OCI-LY7 (cell line): ENCODE measurements at regions not wholly inside any gene's neighbourhood (a gene's known extent, or its start where the extent isn't known, plus 50 kb on each side); places are given as distances from the start of the nearest gene placed in this dataset.
A peak's percentile ranks its signal among the peaks of the same experiment; 100 is the strongest.

Experiments
- BruUV-seq: library from RNA; stranded (reverse); fragments of 400-500 nt; replicated peaks from 2 replicates; lab custom pipeline; 2021; lab: Mats Ljungman, UMichigan
- CTCF ChIA-PET: fragments of 300-600 bp; sonication (Branson Sonifier 250); formaldehyde crosslinking; loops from one replicate; lab custom pipeline; 2022; ENCODE audit warnings: antibody characterized with exemption; ENCODE audit not compliant: unreplicated experiment; lab: Charles Lee
- POLR2A ChIA-PET: fragments of 300-600 bp; sonication (Branson Sonifier 250); formaldehyde crosslinking; loops from one replicate; lab custom pipeline; 2022; ENCODE audit warnings: antibody characterized with exemption; lab: Charles Lee
- DNase-seq: peaks from one replicate; pipeline ENCODE4 v3.0.0-alpha.2; 2015; ENCODE audit warnings: low spot score
- H2AFZ ChIP-seq: fragments of 200-600 bp; sonication (generic), shearing (Covaris generic); 2 replicates; pipeline ENCODE4 v1.6.1; 2014; ENCODE audit warnings: mild to moderate bottlenecking, antibody characterized with exemption, low read length, moderate library complexity
- H3K27ac ChIP-seq: fragments of 200-600 bp; sonication (generic); 2 replicates; pipeline ENCODE4 v1.5.1; 2014; ENCODE audit warnings: mixed run types, low read depth, mild to moderate bottlenecking, moderate library complexity, low read length, inconsistent platforms; ENCODE audit not compliant: poor library complexity, severe bottlenecking
- H3K36me3 ChIP-seq: fragments of 200-600 bp; sonication (generic); 2 replicates; pipeline ENCODE4 v1.6.1; 2014; ENCODE audit warnings: mild to moderate bottlenecking, antibody characterized with exemption, low read length, moderate library complexity, mixed read lengths; ENCODE audit not compliant: insufficient read depth
- H3K4me1 ChIP-seq: fragments of 200-600 bp; sonication (generic); 2 replicates; pipeline ENCODE4 v1.5.1; 2014; ENCODE audit warnings: mild to moderate bottlenecking, low read length; ENCODE audit not compliant: insufficient read depth, poor library complexity, severe bottlenecking
- H3K4me2 ChIP-seq: fragments of 200-600 bp; sonication (generic); 2 replicates; pipeline ENCODE4 v1.6.1; 2014; ENCODE audit warnings: mild to moderate bottlenecking, low read length
- H3K4me3 ChIP-seq: fragments of 200-600 bp; sonication (generic); 2 replicates; pipeline ENCODE4 v1.5.1; 2014; ENCODE audit warnings: mild to moderate bottlenecking, low read depth, low read length; ENCODE audit not compliant: poor library complexity, severe bottlenecking
- H3K79me2 ChIP-seq: fragments of 200-600 bp; sonication (generic); 2 replicates; pipeline ENCODE4 v1.6.1; 2016; ENCODE audit warnings: low read depth, mild to moderate bottlenecking, low read length, moderate library complexity, mixed read lengths; ENCODE audit not compliant: insufficient read depth
- H3K9me2 ChIP-seq: fragments of 200-600 bp; sonication (generic); 2 replicates; pipeline ENCODE4 v1.6.1; 2016; ENCODE audit warnings: mild to moderate bottlenecking, low read length, mixed read lengths; ENCODE audit not compliant: insufficient read depth
- H3K9me3 ChIP-seq: fragments of 200-600 bp; sonication (generic); 2 replicates; pipeline ENCODE4 v1.6.1; 2014; ENCODE audit warnings: mild to moderate bottlenecking, mixed run types, low read length, mixed read lengths
- H4K20me1 ChIP-seq: fragments of 200-600 bp; sonication (generic); 2 replicates; pipeline ENCODE4 v1.6.1; 2014; ENCODE audit warnings: mild to moderate bottlenecking, antibody characterized with exemption, low read length, moderate library complexity, mixed read lengths; ENCODE audit not compliant: insufficient read depth
- CTCF ChIP-seq: fragments of 200-600 bp; sonication (generic); conservative IDR thresholded peaks from 2 replicates; pipeline ENCODE4 v1.5.1; 2014; ENCODE audit warnings: mild to moderate bottlenecking, antibody characterized with exemption, low read length, moderate library complexity, mixed read lengths
- EZH2phosphoT487 ChIP-seq: fragments of 200-600 bp; sonication (generic); IDR thresholded peaks from 2 replicates; pipeline ENCODE4 v1.6.1; 2018; ENCODE audit warnings: low read depth, borderline replicate concordance, mild to moderate bottlenecking, mixed run types, antibody characterized with exemption, low read length, moderate library complexity, mixed read lengths
- intact Hi-C: fragments of 100-400 bp; cut with micrococcal nuclease; formaldehyde crosslinking; loops from one replicate; pipeline ENCODE4 v1.10.0; 2022; ENCODE audit not compliant: unreplicated experiment

DNA sequence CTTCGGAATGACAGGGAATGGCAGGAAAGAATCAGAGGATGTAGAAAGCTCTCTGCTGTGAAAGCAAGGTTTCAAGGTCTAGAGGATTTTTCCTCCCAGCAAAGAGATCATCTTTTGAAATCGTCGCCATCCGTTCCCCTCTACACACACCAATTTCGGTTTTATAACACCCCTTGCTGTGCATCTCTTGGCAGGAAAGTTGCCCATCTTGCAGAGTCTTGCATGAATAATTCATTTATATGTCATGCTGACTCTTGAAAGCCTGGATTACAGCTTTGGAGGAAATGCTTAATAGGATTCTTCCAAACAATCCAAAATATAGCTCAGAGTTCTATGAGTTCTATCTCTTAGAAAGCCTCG, 262.7 kb downstream of the CHL1 start:
- DNase-seq, result no peak
- CTCF ChIA-PET, result no interaction called here
- Histone ChIP-seq H3K4me2 (no peak overlapping the region), H3K4me3 (no peak overlapping the region), H3K9me3 (no peaks in the 10 kb centered on the region), H4K20me1 (no peaks in the 10 kb centered on the region), H3K4me1 (peaks cover 18% of the 10 kb centered on the region), H3K27ac (no peak overlapping the region), H2AFZ (no peak overlapping the region), H3K36me3 (no peaks in the 10 kb centered on the region), H3K79me2 (no peaks in the 10 kb centered on the region), H3K9me2 (no peaks in the 10 kb centered on the region)
- intact Hi-C loops, result no loop called here
- no peak for TF ChIP-seq CTCF
- no peak for TF ChIP-seq EZH2phosphoT487
- POLR2A ChIA-PET, result interaction anchor here (0.5 to 0.7 kb wide), 2 partner anchors 60 to 585 kb away, joined by 4 read pairs; no protein-coding TSS in a partner anchor
- BruUV-seq, result no TSS peak

GRCh38 chr3:461006-461405, 264.4 kb downstream of the CHL1 start:
- Histone ChIP-seq H3K79me2 (no peaks in the 10 kb centered on the region), H3K9me3 (no peaks in the 10 kb centered on the region), H3K4me3 (no peak overlapping the region), H3K4me1 (peaks cover 21% of the 10 kb centered on the region), H2AFZ (no peak overlapping the region), H3K27ac (no peak overlapping the region), H3K36me3 (no peaks in the 10 kb centered on the region), H4K20me1 (no peaks in the 10 kb centered on the region), H3K4me2 (no peak overlapping the region), H3K9me2 (no peaks in the 10 kb centered on the region)
- intact Hi-C loops, result no loop called here
- no TSS peak for BruUV-seq
- POLR2A ChIA-PET, result no interaction called here
- DNase-seq, result no peak
- CTCF ChIA-PET, result no interaction called here
- no peak for TF ChIP-seq CTCF
- no peak for TF ChIP-seq EZH2phosphoT487

DNA sequence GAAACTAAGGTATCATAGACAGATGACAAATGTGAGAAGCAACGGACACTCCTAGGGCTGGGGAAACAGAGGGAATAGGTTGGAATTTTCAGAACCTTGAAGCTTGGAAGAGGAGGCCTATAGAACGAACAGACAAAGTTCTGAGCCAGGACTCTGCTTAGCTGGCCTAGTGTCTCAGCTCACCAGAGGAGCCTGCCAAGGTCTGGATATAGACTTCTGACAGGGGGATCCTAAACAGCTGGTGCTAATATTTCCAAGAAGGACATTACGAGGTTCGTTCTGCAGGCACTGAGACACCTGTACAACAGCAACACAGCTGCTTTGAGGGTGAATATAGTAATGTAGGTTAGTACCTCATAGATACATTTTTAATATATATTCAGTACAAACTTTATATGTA, 266.3 kb downstream of the CHL1 start:
- Histone ChIP-seq H3K9me2 (no peaks in the 10 kb centered on the region; the same call in 1 of the 2 replicates), H3K9me3 (no peaks in the 10 kb centered on the region), H3K36me3 (no peaks in the 10 kb centered on the region), H2AFZ (peak overlapping the region; percentile 52), H3K4me2 (no peak overlapping the region), H3K4me1 (peaks cover 21% of the 10 kb centered on the region), H3K79me2 (no peaks in the 10 kb centered on the region), H4K20me1 (no peaks in the 10 kb centered on the region), H3K27ac (no peak overlapping the region), H3K4me3 (no peak overlapping the region)
- intact Hi-C loops, result no loop called here
- BruUV-seq, result no TSS peak
- DNase-seq, result no peak
- ChIA-PET POLR2A (interaction anchor here (0.6 to 1.3 kb wide), 2 partner anchors 10 to 892 kb away, joined by 3 to 5 read pairs; no protein-coding TSS in a partner anchor), CTCF (no interaction called here)
- TF ChIP-seq CTCF, result no peak
- TF ChIP-seq EZH2phosphoT487, result no peak
